Left ventricle myocardium inferior (tissue), 1 donor: ENCODE measurements at regions not wholly inside any gene's neighbourhood (a gene's known extent, or its start where the extent isn't known, plus 50 kb on each side); places are given as distances from the start of the nearest gene placed in this dataset.

ENCODE experiments used
- DNase-seq: peaks from one replicate; pipeline ENCODE4 v3.0.0-alpha.2; 2020
- H3K27ac ChIP-seq: fragments of 200-600 bp; replicated peaks from 2 replicates; pipeline ENCODE4 v1.8.0; 2021
- H3K27me3 ChIP-seq: fragments of 200-600 bp; 2 replicates; pipeline ENCODE4 v1.8.0; 2021; ENCODE audit warnings: low read depth
- H3K36me3 ChIP-seq: fragments of 200-600 bp; 2 replicates; pipeline ENCODE4 v1.8.0; 2021
- H3K4me1 ChIP-seq: fragments of 200-600 bp; 2 replicates; pipeline ENCODE4 v1.8.0; 2021
- H3K4me3 ChIP-seq: fragments of 200-600 bp; 2 replicates; pipeline ENCODE4 v1.8.0; 2021; ENCODE audit warnings: mild to moderate bottlenecking, moderate library complexity
- H3K9me3 ChIP-seq: fragments of 200-600 bp; replicated peaks from 2 replicates; pipeline ENCODE4 v1.8.0; 2021
- CTCF ChIP-seq: fragments of 200-600 bp; IDR thresholded peaks from 2 replicates; pipeline ENCODE4 v1.8.0; 2021; ENCODE audit warnings: antibody characterized with exemption, mild to moderate bottlenecking, borderline replicate concordance
- intact Hi-C: fragments of 100-400 bp; cut with micrococcal nuclease; formaldehyde crosslinking; loops from one replicate; pipeline ENCODE4 v1.11.0; 2022
- donor health status: DM: no; HTN: yes; CAD: no; lungs with severe emphysema.

DNA sequence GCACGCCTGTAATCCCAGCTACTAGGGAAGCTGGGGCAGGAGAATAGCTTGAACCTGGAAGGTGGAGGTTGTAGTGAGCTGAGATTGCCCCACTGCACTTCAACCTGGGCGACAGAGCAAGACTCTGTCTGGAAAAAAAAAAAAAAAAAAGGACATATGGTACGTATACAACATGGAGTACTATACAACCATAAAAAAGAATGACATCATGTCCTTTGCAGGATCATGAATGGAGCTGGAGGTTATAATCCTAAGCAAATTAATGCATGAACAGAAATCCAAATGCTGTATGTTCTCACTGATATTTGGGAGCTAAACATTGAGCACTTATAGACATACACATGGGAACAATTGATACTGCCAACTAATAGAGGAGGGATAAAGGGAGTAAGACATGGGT lies 99.3 kb upstream of the KCNJ3 start:
- Histone ChIP-seq H3K4me1 (no peaks in the 10 kb centered on the region), H3K36me3 (no peaks in the 10 kb centered on the region), H3K4me3 (no peak overlapping the region), H3K9me3 (peaks cover 8% of the 10 kb centered on the region), H3K27me3 (no peaks in the 10 kb centered on the region), H3K27ac (no peak overlapping the region)
- DNase-seq = no peak
- intact Hi-C loops = no loop called here
- no peak for TF ChIP-seq CTCF

DNA sequence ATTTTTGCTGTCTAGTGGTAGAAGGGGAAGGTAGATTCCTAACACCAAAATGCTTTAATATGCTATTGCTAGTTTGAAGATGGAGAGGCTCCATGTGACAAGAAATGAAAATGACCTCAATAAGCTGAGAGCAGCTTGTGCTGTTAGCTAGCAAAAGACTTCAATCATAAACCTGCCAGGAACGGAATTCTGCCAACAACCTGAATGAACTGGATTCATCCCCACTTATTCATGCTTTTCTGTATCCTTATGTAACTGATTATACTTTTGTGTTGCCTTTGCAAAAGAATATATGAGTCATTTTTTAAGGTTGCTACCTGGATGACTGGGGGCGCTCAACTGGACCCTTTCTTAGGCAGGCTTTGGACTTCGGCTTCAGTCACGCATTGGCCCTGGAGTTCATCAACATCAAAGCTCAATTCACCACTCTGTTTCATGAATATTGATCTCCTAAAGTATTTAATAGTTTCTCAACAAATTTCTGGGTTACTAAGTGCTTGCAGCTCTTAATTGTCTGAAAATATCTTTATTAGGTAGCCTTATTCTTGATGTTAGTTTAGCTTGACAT lies 97.5 kb upstream of the KCNJ3 start:
- TF ChIP-seq CTCF = no peak
- Histone ChIP-seq H3K27me3 (no peaks in the 10 kb centered on the region), H3K9me3 (peaks cover 8% of the 10 kb centered on the region), H3K4me1 (no peaks in the 10 kb centered on the region), H3K27ac (no peak overlapping the region), H3K4me3 (no peak overlapping the region), H3K36me3 (no peaks in the 10 kb centered on the region)
- intact Hi-C loops = no loop called here
- DNase-seq = no peak

DNA sequence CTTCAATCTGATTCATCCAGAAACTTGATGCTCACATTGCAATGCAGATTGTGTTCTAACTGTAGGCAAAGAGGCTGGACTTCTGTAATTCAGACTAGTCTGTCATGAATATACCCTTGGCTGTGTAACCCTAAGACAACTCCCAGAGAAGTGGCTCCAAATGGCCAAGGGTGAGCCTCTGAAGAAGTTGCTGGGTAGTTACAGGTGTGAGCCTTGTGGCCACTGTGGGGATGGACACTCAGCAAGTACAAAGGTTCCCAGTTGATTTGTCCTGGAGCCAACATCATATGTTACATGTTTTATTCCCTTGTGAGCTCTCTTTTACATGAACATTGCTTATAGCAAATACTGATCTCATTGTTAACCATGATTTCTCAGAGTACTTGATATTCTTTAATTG lies 94.8 kb upstream of the KCNJ3 start:
- H3K27me3 ChIP-seq = no peaks in the 10 kb centered on the region
- H3K4me3 ChIP-seq = no peak overlapping the region
- no peak overlapping the region for H3K27ac ChIP-seq
- intact Hi-C loops = no loop called here
- H3K4me1 ChIP-seq = no peaks in the 10 kb centered on the region
- TF ChIP-seq CTCF = no peak
- no peak for DNase-seq
- H3K9me3 ChIP-seq = peaks cover 8% of the 10 kb centered on the region
- no peaks in the 10 kb centered on the region for H3K36me3 ChIP-seq

DNA sequence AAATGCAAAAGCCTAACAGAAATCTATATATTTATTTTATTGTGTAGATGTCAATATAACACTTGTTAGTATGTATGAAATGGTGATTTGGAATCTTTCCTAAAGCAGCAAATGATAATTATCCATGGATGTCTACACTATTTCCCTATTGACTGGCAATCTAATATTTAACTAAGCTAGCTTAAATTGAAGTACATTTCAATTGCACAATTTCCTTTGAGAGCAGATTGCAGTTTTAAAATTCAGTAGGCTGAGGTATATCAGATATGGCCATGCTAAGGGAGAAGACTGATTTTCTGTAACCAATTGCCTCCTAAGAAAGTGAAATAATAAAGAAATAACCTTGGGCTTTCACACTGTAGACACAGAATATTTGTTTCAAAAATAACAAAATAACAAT lies 90.1 kb upstream of the KCNJ3 start:
- Histone ChIP-seq H3K27me3 (no peaks in the 10 kb centered on the region), H3K36me3 (no peaks in the 10 kb centered on the region), H3K4me1 (no peaks in the 10 kb centered on the region), H3K9me3 (no peaks in the 10 kb centered on the region), H3K4me3 (no peak overlapping the region), H3K27ac (no peak overlapping the region)
- no peak for DNase-seq
- TF ChIP-seq CTCF = no peak
- intact Hi-C loops = no loop called here

DNA sequence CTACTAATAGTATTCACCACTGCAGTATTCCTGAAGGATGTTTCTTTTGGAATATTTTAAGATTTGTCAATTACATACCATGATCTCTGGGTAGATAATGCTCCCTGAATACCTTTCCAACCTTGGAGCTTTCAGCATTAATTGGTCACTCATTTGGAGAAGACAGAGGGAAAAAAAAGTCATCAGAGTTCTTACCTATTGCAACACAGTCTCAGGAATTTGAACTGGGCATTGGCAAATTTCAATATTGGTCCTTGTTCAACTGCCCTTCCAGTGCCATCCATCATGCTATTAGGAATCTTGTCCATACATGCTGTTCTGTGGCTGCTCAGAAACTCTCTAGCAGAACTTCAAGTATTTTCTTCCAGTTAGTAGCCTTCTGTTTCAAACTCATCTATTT lies 83.6 kb upstream of the KCNJ3 start:
- DNase-seq = no peak
- H3K4me1 ChIP-seq = no peaks in the 10 kb centered on the region
- no peaks in the 10 kb centered on the region for H3K9me3 ChIP-seq
- no peak for TF ChIP-seq CTCF
- no peaks in the 10 kb centered on the region for H3K27me3 ChIP-seq
- H3K27ac ChIP-seq = no peak overlapping the region
- intact Hi-C loops = no loop called here
- no peak overlapping the region for H3K4me3 ChIP-seq
- H3K36me3 ChIP-seq = no peaks in the 10 kb centered on the region

GRCh38 chr2:154616659-154617058 lies 81.8 kb upstream of the KCNJ3 start:
- DNase-seq = no peak
- intact Hi-C loops = no loop called here
- TF ChIP-seq CTCF = no peak
- H3K9me3 ChIP-seq = no peaks in the 10 kb centered on the region
- no peak overlapping the region for H3K27ac ChIP-seq
- H3K36me3 ChIP-seq = no peaks in the 10 kb centered on the region
- no peak overlapping the region for H3K4me3 ChIP-seq
- no peaks in the 10 kb centered on the region for H3K4me1 ChIP-seq
- H3K27me3 ChIP-seq = no peaks in the 10 kb centered on the region
